ENCODE measurements at regions not wholly inside any gene's neighbourhood (a gene's known extent, or its start where the extent isn't known, plus 50 kb on each side); places are given as distances from the start of the nearest gene placed in this dataset.

DNA sequence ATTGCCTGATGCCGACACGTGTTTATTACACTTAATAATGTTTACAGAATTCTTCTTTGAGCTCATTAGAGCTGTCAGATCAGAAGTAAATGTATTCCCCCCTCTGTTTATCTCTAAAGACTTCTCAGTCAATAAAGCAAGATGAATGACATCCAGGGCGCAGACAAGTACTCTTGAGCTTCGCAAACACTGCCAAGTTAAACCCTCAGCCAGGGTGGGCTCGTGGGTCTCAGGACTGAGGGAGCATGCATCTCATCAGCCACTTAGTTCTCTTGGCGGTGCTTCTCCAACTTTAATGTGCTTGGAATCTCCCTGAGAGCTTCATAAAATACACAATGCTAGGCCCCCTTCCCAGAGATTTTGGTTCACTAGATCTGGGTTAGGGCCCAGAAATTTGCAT is 333.9 kb upstream of the THRB start:
- no peak for FAIRE-seq
- no peak overlapping the region for H3K14ac ChIP-seq (ENCODE audit: insufficient read length)

More for the DNA sequence above, 333.9 kb upstream of the THRB start:
- H3K27me3 ChIP-seq (replicated peaks in 1 of 4; ENCODE audit: control insufficient read depth in 3 of 4, extremely low read depth in 1 of 4, insufficient read depth in 3 of 4, low read length in 3 of 4), result peaks cover 12 to 35% (median 29%) of the 10 kb centered on the region in 4 experiments
- peaks cover 0 to 3% of the 10 kb centered on the region in 2 experiments for H4K20me1 ChIP-seq (replicated peaks in 1 of 2; ENCODE audit: control insufficient read depth in 1 of 2, insufficient read depth in 2 of 2, low read length in 2 of 2)
- ChIA-PET POLR2A (ENCODE audit: partially characterized antibody) (no interaction called here), CTCF (ENCODE audit: partially characterized antibody) (interaction anchor here (1.1 to 1.3 kb wide), 3 partner anchors 18 to 147 kb away, joined by 3 read pairs; no protein-coding TSS in a partner anchor)
- no peaks in the 10 kb centered on the region for H3K36me3 ChIP-seq (ENCODE audit: control insufficient read depth in 2 of 4, insufficient read depth in 4 of 4, low read length in 3 of 4)
- no peak overlapping the region for H2AK5ac ChIP-seq (ENCODE audit: low read depth, low read length)
- H4K91ac ChIP-seq (replicated peaks; ENCODE audit: insufficient read length, low read length), result no peak overlapping the region
- no peaks in the 10 kb centered on the region for H3K9me3 ChIP-seq (ENCODE audit: insufficient read depth in 2 of 2, low read depth in 1 of 2, low read length in 1 of 2)
- peak overlapping the region; percentile 81 to 89 for H3K4me2 ChIP-seq (ENCODE audit: insufficient read depth in 1 of 2, low read depth in 2 of 2, low read length in 2 of 2)
- H2BK5ac ChIP-seq (ENCODE audit: low read depth, low read length), result no peak overlapping the region
- no peak overlapping the region for H2BK120ac ChIP-seq (replicated peaks; ENCODE audit: low read depth, low read length)
- no peak overlapping the region for H2BK15ac ChIP-seq (ENCODE audit: low read length)
- no peak overlapping the region for H2BK12ac ChIP-seq (ENCODE audit: low read depth, low read length)
- no peak for TF ChIP-seq BRCA1 (IDR thresholded peaks at IDR 0.05; ENCODE audit: low read depth, low read length)
- TF ChIP-seq, protein P1, sequence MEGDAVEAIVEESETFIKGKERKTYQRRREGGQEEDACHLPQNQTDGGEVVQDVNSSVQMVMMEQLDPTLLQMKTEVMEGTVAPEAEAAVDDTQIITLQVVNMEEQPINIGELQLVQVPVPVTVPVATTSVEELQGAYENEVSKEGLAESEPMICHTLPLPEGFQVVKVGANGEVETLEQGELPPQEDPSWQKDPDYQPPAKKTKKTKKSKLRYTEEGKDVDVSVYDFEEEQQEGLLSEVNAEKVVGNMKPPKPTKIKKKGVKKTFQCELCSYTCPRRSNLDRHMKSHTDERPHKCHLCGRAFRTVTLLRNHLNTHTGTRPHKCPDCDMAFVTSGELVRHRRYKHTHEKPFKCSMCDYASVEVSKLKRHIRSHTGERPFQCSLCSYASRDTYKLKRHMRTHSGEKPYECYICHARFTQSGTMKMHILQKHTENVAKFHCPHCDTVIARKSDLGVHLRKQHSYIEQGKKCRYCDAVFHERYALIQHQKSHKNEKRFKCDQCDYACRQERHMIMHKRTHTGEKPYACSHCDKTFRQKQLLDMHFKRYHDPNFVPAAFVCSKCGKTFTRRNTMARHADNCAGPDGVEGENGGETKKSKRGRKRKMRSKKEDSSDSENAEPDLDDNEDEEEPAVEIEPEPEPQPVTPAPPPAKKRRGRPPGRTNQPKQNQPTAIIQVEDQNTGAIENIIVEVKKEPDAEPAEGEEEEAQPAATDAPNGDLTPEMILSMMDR (IDR thresholded peaks at IDR 0.05; ENCODE audit: control extremely low read depth in 1 of 3, insufficient read depth in 1 of 3, low read depth in 1 of 3, low read length in 3 of 3), result no peak
- no peak for TF ChIP-seq CHD2 (IDR thresholded peaks at IDR 0.05; ENCODE audit: low read length)
- no peak for TF ChIP-seq TBP (IDR thresholded peaks at IDR 0.05; ENCODE audit: low read depth, low read length)
- peak overlapping the region in 3 of 4 experiments; percentile 22 to 66 (median 46); a peak in 4 of 8 replicates for H3K4me3 ChIP-seq (ENCODE audit: extremely low read depth in 1 of 4, insufficient read depth in 2 of 4, low read depth in 3 of 4, low read length in 4 of 4)
- no peak overlapping the region for H4K8ac ChIP-seq (ENCODE audit: extremely low read depth, insufficient read depth, low read length)
- no peak overlapping the region for H2AFZ ChIP-seq (ENCODE audit: low read length)
- no peak overlapping the region for H3K23ac ChIP-seq (ENCODE audit: insufficient read length)
- H3K23me2 ChIP-seq (ENCODE audit: low read depth, low read length), result peaks cover 17% of the 10 kb centered on the region
- 92% methylated on average over 6 of the region's 6 CpGs; no CpG with 5 or more reads in 1 of the 2 experiments for WGBS, 2 experiments (ENCODE audit: extremely low coverage in 1 of 2, insufficient coverage in 1 of 2, insufficient read length in 1 of 2, insufficient replicate concordance in 2 of 2, low coverage in 1 of 2, low lambda C conversion rate in 2 of 2, missing lambda C conversion rate in 1 of 2)
- no peak overlapping the region for H3K4ac ChIP-seq (replicated peaks; ENCODE audit: insufficient read length, low read depth, low read length)
- H4K5ac ChIP-seq (ENCODE audit: insufficient read length, low read depth, low read length), result no peak overlapping the region
- H3K18ac ChIP-seq (ENCODE audit: extremely low read depth, low read length), result no peak overlapping the region
- no peak overlapping the region for H3K27ac ChIP-seq (ENCODE audit: low read depth, low read length)
- no peak overlapping the region for H3K56ac ChIP-seq (replicated peaks; ENCODE audit: insufficient read length, low read depth, low read length)
- H2BK20ac ChIP-seq (ENCODE audit: low read length), result no peak overlapping the region
- H3K9ac ChIP-seq (replicated peaks in 1 of 4; ENCODE audit: extremely low read depth in 1 of 4, low read depth in 3 of 4, low read length in 3 of 4), result no peak overlapping the region
- peaks cover 0 to 10% (median 4%) of the 10 kb centered on the region in 4 experiments; a peak in 5 of 7 replicates for H3K4me1 ChIP-seq (replicated peaks in 1 of 4; ENCODE audit: control insufficient read depth in 3 of 4, insufficient read depth in 4 of 4, low read length in 3 of 4)
- DNase-seq (ENCODE audit: low read depth in 1 of 2, low spot score in 2 of 2), result no peak
- H3K79me1 ChIP-seq (ENCODE audit: low read depth, low read length), result no peaks in the 10 kb centered on the region
- no peaks in the 10 kb centered on the region for H3K79me2 ChIP-seq (ENCODE audit: control insufficient read depth in 1 of 2, insufficient read depth in 2 of 2, low read length in 2 of 2)

Data from H1 (cell line).